ENCODE measurements at regions not wholly inside any gene's neighbourhood (a gene's known extent, or its start where the extent isn't known, plus 50 kb on each side); places are given as distances from the start of the nearest gene placed in this dataset.

DNA sequence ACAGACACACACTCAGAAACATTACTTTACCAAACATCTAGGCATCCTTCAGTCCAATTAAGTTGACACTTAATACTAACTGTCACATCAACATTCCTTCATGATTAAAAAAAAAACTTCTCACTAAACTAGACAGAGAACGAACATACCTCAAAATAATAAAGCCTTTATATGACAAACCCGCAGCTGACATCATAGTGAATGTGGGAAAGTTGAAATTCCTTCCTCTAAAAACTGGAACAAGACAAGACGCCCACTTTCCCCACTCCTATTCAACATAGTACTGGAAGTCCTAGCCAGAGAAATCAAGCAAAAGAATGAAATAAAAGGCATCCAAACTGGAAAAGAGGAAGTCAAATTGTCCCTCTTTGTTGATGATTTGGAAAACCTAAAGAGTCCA, 96.9 kb upstream of the PPP1R9A start:
- H3K27ac ChIP-seq (ENCODE audit: low read depth in 2 of 2, low read length in 1 of 2) = no peak overlapping the region
- TF ChIP-seq, protein P1, sequence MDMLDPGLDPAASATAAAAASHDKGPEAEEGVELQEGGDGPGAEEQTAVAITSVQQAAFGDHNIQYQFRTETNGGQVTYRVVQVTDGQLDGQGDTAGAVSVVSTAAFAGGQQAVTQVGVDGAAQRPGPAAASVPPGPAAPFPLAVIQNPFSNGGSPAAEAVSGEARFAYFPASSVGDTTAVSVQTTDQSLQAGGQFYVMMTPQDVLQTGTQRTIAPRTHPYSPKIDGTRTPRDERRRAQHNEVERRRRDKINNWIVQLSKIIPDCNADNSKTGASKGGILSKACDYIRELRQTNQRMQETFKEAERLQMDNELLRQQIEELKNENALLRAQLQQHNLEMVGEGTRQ (IDR thresholded peaks at IDR 0.05; ENCODE audit: borderline replicate concordance, low read depth, low read length) = no peak
- TF ChIP-seq EZH2phosphoT487 (IDR thresholded peaks at IDR 0.05; ENCODE audit: borderline replicate concordance, low read depth) (no peak), YY1 (IDR thresholded peaks at IDR 0.05; ENCODE audit: low read depth) (no peak), POLR2AphosphoS5 (IDR thresholded peaks at IDR 0.05; ENCODE audit: low read depth, low read length) (no peak)
- TF ChIP-seq, protein P2, sequence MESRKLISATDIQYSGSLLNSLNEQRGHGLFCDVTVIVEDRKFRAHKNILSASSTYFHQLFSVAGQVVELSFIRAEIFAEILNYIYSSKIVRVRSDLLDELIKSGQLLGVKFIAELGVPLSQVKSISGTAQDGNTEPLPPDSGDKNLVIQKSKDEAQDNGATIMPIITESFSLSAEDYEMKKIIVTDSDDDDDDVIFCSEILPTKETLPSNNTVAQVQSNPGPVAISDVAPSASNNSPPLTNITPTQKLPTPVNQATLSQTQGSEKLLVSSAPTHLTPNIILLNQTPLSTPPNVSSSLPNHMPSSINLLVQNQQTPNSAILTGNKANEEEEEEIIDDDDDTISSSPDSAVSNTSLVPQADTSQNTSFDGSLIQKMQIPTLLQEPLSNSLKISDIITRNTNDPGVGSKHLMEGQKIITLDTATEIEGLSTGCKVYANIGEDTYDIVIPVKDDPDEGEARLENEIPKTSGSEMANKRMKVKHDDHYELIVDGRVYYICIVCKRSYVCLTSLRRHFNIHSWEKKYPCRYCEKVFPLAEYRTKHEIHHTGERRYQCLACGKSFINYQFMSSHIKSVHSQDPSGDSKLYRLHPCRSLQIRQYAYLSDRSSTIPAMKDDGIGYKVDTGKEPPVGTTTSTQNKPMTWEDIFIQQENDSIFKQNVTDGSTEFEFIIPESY (IDR thresholded peaks at IDR 0.05; ENCODE audit: borderline replicate concordance, low read depth) = no peak
- TF ChIP-seq, protein P3, sequence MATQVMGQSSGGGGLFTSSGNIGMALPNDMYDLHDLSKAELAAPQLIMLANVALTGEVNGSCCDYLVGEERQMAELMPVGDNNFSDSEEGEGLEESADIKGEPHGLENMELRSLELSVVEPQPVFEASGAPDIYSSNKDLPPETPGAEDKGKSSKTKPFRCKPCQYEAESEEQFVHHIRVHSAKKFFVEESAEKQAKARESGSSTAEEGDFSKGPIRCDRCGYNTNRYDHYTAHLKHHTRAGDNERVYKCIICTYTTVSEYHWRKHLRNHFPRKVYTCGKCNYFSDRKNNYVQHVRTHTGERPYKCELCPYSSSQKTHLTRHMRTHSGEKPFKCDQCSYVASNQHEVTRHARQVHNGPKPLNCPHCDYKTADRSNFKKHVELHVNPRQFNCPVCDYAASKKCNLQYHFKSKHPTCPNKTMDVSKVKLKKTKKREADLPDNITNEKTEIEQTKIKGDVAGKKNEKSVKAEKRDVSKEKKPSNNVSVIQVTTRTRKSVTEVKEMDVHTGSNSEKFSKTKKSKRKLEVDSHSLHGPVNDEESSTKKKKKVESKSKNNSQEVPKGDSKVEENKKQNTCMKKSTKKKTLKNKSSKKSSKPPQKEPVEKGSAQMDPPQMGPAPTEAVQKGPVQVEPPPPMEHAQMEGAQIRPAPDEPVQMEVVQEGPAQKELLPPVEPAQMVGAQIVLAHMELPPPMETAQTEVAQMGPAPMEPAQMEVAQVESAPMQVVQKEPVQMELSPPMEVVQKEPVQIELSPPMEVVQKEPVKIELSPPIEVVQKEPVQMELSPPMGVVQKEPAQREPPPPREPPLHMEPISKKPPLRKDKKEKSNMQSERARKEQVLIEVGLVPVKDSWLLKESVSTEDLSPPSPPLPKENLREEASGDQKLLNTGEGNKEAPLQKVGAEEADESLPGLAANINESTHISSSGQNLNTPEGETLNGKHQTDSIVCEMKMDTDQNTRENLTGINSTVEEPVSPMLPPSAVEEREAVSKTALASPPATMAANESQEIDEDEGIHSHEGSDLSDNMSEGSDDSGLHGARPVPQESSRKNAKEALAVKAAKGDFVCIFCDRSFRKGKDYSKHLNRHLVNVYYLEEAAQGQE (IDR thresholded peaks at IDR 0.05; ENCODE audit: low read depth, low read length) = no peak
- no peak overlapping the region for H2AFZ ChIP-seq (ENCODE audit: low read depth)
- ChIA-PET CTCF (no interaction called here), POLR2A (no interaction called here)
- no peaks in the 10 kb centered on the region for H3K4me1 ChIP-seq (ENCODE audit: control insufficient read depth in 1 of 2, insufficient read depth in 2 of 2, low read depth in 1 of 2, low read length in 1 of 2)
- no peak overlapping the region for H3K9ac ChIP-seq
- no peaks in the 10 kb centered on the region for H3K9me3 ChIP-seq
- H3K36me3 ChIP-seq (replicated peaks in 1 of 2; ENCODE audit: control insufficient read depth in 1 of 2, insufficient read depth in 2 of 2, low read length in 1 of 2) = no peaks in the 10 kb centered on the region
- no peaks in the 10 kb centered on the region for H4K20me1 ChIP-seq (ENCODE audit: insufficient read depth)
- H3K4me2 ChIP-seq = no peak overlapping the region
- H3K27me3 ChIP-seq (ENCODE audit: insufficient read depth) = no peaks in the 10 kb centered on the region
- H3K79me2 ChIP-seq (ENCODE audit: insufficient read depth) = no peaks in the 10 kb centered on the region
- no peaks in the 10 kb centered on the region for H3K9me2 ChIP-seq
- no peaks in the 10 kb centered on the region for H3F3A ChIP-seq (replicated peaks; ENCODE audit: insufficient read depth)
- no peak overlapping the region for H3K4me3 ChIP-seq (ENCODE audit: low read depth in 2 of 2, low read length in 1 of 2)
- DNase-seq = no peak
- 20% methylated on average over 3 of the region's 3 CpGs for WGBS (ENCODE audit: low lambda C conversion rate)

DNA sequence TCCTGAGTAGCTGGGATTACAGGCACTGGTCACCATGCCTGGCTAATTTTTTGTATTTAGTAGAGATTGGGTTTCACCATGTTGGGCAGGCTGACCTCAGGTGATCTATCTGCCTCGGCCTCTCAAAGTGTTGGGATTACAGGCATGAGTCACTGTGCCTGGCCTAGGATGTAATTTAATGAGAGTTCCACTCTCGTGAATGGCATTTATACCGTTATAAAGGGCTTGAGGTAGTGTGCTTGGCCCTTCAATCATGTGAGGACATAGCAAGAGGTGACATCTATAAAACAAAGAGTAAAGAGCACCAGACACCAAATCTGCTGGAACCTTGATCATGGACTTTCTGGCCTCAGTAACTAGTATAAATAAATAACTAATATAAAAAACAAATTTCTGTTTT, 93.5 kb upstream of the PPP1R9A start:
- Histone ChIP-seq H3K9me2 (no peaks in the 10 kb centered on the region), H3K4me3 (ENCODE audit: low read depth in 2 of 2, low read length in 1 of 2) (no peak overlapping the region), H3K79me2 (ENCODE audit: insufficient read depth) (no peaks in the 10 kb centered on the region), H4K20me1 (ENCODE audit: insufficient read depth) (no peaks in the 10 kb centered on the region), H3K9me3 (no peaks in the 10 kb centered on the region), H3K27ac (ENCODE audit: low read depth in 2 of 2, low read length in 1 of 2) (no peak overlapping the region), H3K9ac (no peak overlapping the region), H3F3A (replicated peaks; ENCODE audit: insufficient read depth) (no peaks in the 10 kb centered on the region), H3K36me3 (replicated peaks in 1 of 2; ENCODE audit: control insufficient read depth in 1 of 2, insufficient read depth in 2 of 2, low read length in 1 of 2) (no peaks in the 10 kb centered on the region), H3K4me2 (no peak overlapping the region), H2AFZ (ENCODE audit: low read depth) (no peak overlapping the region), H3K27me3 (ENCODE audit: insufficient read depth) (no peaks in the 10 kb centered on the region), H3K4me1 (ENCODE audit: control insufficient read depth in 1 of 2, insufficient read depth in 2 of 2, low read depth in 1 of 2, low read length in 1 of 2) (no peaks in the 10 kb centered on the region)
- ChIA-PET POLR2A (no interaction called here), CTCF (no interaction called here)
- DNase-seq = no peak
- TF ChIP-seq, protein P1 (IDR thresholded peaks at IDR 0.05; ENCODE audit: borderline replicate concordance, low read depth, low read length) = no peak
- TF ChIP-seq, protein P2 (IDR thresholded peaks at IDR 0.05; ENCODE audit: borderline replicate concordance, low read depth) = no peak
- TF ChIP-seq, protein P4, sequence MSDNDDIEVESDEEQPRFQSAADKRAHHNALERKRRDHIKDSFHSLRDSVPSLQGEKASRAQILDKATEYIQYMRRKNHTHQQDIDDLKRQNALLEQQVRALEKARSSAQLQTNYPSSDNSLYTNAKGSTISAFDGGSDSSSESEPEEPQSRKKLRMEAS (IDR thresholded peaks at IDR 0.05; ENCODE audit: low read depth) = no peak
- no peak for TF ChIP-seq RCOR1 (IDR thresholded peaks at IDR 0.05; ENCODE audit: low read length)
- TF ChIP-seq NRF1 (IDR thresholded peaks at IDR 0.05; ENCODE audit: low read depth, low read length) = no peak
- TF ChIP-seq MXI1 (IDR thresholded peaks at IDR 0.05; ENCODE audit: low read depth, low read length) = no peak
- TF ChIP-seq SIN3A (IDR thresholded peaks at IDR 0.05; ENCODE audit: borderline replicate concordance, low read depth, low read length) = no peak
- no peak for TF ChIP-seq RAD21 (IDR thresholded peaks at IDR 0.05; ENCODE audit: low read length)
- WGBS (ENCODE audit: low lambda C conversion rate) = 7% methylated on average over 3 of the region's 3 CpGs
